ENCODE measurements at regions not wholly inside any gene's neighbourhood (a gene's known extent, or its start where the extent isn't known, plus 50 kb on each side); places are given as distances from the start of the nearest gene placed in this dataset.

DNA sequence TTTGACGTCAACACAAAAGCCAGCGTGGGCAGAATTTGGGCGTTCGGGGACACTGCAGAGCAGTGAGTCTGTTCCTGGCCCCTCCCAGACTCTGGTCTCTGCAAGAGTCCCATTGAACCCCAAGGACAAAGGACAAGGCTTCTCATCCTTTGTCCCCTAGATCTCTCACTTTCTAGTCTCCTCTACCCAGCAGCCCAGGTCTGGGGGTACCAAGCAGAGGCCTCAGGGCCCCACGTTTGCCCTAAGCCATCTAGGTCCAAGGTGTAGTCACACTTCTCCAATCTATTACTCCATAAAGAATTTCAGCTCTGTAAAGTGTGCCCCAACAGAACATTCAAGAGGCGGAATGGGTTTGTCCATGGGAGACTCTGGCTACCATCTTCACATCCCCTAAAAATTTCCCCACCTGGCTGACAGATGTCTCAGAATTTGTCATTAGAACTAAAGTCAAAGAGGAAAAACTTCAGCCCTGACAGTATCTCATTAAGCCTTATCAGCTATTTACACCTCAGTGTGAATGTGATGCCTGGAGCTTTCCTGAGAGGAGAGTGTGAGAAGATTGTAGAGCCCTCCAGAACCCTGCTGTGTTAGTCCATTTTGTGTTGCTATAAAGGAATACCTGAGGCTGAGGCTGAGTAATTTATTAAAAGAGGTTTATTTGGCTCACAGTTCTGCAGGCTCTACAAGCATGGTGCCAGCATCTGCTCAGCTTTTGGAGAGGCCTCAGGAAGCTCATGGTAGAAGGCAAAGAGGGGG, 81.4 kb upstream of the HABP2 start:
- intact Hi-C loops (cut with micrococcal nuclease; ENCODE audit: unreplicated experiment): no loop called here
- no peaks in the 10 kb centered on the region for H4K20me1 ChIP-seq (ENCODE audit: insufficient read depth, low read length)
- no TSS peak for BruUV-seq (replicated peaks)
- no peaks in the 10 kb centered on the region for H3K36me3 ChIP-seq (ENCODE audit: insufficient read depth, low read length)
- DNase-seq (ENCODE audit: low spot score): no peak
- no peak overlapping the region for H3K4me2 ChIP-seq (ENCODE audit: low read length)
- ChIA-PET POLR2A (no interaction called here), CTCF (ENCODE audit: unreplicated experiment) (no interaction called here)
- no peak overlapping the region for H3K27ac ChIP-seq (ENCODE audit: low read depth, low read length, poor library complexity, severe bottlenecking)
- H3K9me2 ChIP-seq (ENCODE audit: insufficient read depth, low read length): no peaks in the 10 kb centered on the region
- H3K4me3 ChIP-seq (ENCODE audit: low read depth, low read length, poor library complexity, severe bottlenecking): no peak overlapping the region
- no peaks in the 10 kb centered on the region for H3K9me3 ChIP-seq (ENCODE audit: low read length)
- no peak overlapping the region for H2AFZ ChIP-seq (ENCODE audit: low read length)
- TF ChIP-seq EZH2phosphoT487 (IDR thresholded peaks at IDR 0.05; ENCODE audit: borderline replicate concordance, low read depth, low read length): no peak
- TF ChIP-seq, protein P1, sequence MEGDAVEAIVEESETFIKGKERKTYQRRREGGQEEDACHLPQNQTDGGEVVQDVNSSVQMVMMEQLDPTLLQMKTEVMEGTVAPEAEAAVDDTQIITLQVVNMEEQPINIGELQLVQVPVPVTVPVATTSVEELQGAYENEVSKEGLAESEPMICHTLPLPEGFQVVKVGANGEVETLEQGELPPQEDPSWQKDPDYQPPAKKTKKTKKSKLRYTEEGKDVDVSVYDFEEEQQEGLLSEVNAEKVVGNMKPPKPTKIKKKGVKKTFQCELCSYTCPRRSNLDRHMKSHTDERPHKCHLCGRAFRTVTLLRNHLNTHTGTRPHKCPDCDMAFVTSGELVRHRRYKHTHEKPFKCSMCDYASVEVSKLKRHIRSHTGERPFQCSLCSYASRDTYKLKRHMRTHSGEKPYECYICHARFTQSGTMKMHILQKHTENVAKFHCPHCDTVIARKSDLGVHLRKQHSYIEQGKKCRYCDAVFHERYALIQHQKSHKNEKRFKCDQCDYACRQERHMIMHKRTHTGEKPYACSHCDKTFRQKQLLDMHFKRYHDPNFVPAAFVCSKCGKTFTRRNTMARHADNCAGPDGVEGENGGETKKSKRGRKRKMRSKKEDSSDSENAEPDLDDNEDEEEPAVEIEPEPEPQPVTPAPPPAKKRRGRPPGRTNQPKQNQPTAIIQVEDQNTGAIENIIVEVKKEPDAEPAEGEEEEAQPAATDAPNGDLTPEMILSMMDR (conservative IDR thresholded peaks at IDR 0.05; ENCODE audit: low read length): no peak
- H3K4me1 ChIP-seq (ENCODE audit: insufficient read depth, low read length, poor library complexity, severe bottlenecking): no peaks in the 10 kb centered on the region
- H3K79me2 ChIP-seq (ENCODE audit: insufficient read depth, low read depth, low read length): no peaks in the 10 kb centered on the region

DNA sequence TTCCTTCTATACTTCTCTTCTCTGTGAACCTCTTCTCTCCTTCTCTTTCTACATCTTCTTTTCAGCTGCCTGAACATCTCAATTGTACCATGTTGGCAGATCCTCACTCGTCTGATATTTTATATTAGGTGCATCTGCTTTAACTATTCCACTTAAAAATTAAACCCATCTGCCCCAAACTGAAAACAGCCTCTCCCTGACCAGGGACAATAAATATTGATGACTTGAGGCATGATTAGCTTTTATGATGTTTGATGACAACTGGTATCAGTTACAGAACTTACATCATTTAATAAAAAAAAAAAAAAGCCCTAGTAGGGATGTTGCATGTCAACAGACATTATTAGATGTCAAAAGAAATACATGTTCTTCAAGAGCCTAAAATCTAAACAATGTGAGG, 79.8 kb upstream of the HABP2 start:
- no peak for DNase-seq (ENCODE audit: low spot score)
- intact Hi-C loops (cut with micrococcal nuclease; ENCODE audit: unreplicated experiment): no loop called here
- POLR2A ChIA-PET: no interaction called here
- Histone ChIP-seq H3K27ac (ENCODE audit: low read depth, low read length, poor library complexity, severe bottlenecking) (no peak overlapping the region), H3K9me2 (ENCODE audit: insufficient read depth, low read length) (no peaks in the 10 kb centered on the region), H3K9me3 (ENCODE audit: low read length) (no peaks in the 10 kb centered on the region), H3K4me3 (ENCODE audit: low read depth, low read length, poor library complexity, severe bottlenecking) (no peak overlapping the region), H3K79me2 (ENCODE audit: insufficient read depth, low read depth, low read length) (no peaks in the 10 kb centered on the region), H3K4me1 (ENCODE audit: insufficient read depth, low read length, poor library complexity, severe bottlenecking) (no peaks in the 10 kb centered on the region), H3K36me3 (ENCODE audit: insufficient read depth, low read length) (no peaks in the 10 kb centered on the region), H3K4me2 (ENCODE audit: low read length) (no peak overlapping the region), H4K20me1 (ENCODE audit: insufficient read depth, low read length) (no peaks in the 10 kb centered on the region), H2AFZ (ENCODE audit: low read length) (no peak overlapping the region)
- no peak for TF ChIP-seq EZH2phosphoT487 (IDR thresholded peaks at IDR 0.05; ENCODE audit: borderline replicate concordance, low read depth, low read length)
- TF ChIP-seq, protein P1 (conservative IDR thresholded peaks at IDR 0.05; ENCODE audit: low read length): no peak
- no TSS peak for BruUV-seq (replicated peaks)
- CTCF ChIA-PET (ENCODE audit: unreplicated experiment): no interaction called here

DNA sequence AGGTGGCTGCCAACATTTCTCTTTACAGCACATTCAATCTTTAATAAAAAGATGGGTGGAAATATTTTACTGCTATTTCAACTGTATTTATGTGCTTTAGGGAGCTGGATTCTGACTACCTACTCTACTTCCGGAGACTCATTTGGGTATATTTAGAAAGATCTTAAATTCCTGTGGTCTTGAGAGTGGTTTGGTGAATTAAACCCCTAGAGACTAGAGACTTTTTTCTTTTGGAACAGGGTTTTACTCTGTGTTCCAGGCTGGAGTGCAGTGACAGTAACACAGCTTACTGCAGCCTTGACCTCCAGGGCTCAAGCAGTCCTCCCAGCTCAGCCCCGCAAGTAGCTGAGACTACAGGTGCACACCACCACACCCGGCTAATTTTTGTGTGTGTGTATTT, 79.0 kb upstream of the HABP2 start:
- CTCF ChIA-PET (ENCODE audit: unreplicated experiment): no interaction called here
- intact Hi-C loops (cut with micrococcal nuclease; ENCODE audit: unreplicated experiment): no loop called here
- Histone ChIP-seq H4K20me1 (ENCODE audit: insufficient read depth, low read length) (no peaks in the 10 kb centered on the region), H3K36me3 (ENCODE audit: insufficient read depth, low read length) (no peaks in the 10 kb centered on the region), H3K9me2 (ENCODE audit: insufficient read depth, low read length) (no peaks in the 10 kb centered on the region), H3K9me3 (ENCODE audit: low read length) (no peaks in the 10 kb centered on the region), H3K4me3 (ENCODE audit: low read depth, low read length, poor library complexity, severe bottlenecking) (no peak overlapping the region), H2AFZ (ENCODE audit: low read length) (no peak overlapping the region), H3K4me2 (ENCODE audit: low read length) (no peak overlapping the region), H3K27ac (ENCODE audit: low read depth, low read length, poor library complexity, severe bottlenecking) (no peak overlapping the region), H3K4me1 (ENCODE audit: insufficient read depth, low read length, poor library complexity, severe bottlenecking) (no peaks in the 10 kb centered on the region), H3K79me2 (ENCODE audit: insufficient read depth, low read depth, low read length) (no peaks in the 10 kb centered on the region)
- DNase-seq (ENCODE audit: low spot score): no peak
- no peak for TF ChIP-seq EZH2phosphoT487 (IDR thresholded peaks at IDR 0.05; ENCODE audit: borderline replicate concordance, low read depth, low read length)
- TF ChIP-seq, protein P1 (conservative IDR thresholded peaks at IDR 0.05; ENCODE audit: low read length): no peak
- POLR2A ChIA-PET: no interaction called here
- BruUV-seq (replicated peaks): no TSS peak
